Spleen (tissue), 11 donors: ENCODE measurements at regions not wholly inside any gene's neighbourhood (a gene's known extent, or its start where the extent isn't known, plus 50 kb on each side); places are given as distances from the start of the nearest gene placed in this dataset.
"Not testable (repeated sequence)": the region's sequence is repeated elsewhere in the genome, so short reads cannot be mapped to it uniquely, and the experiment has no call there.

ENCODE experiments used
- DNase-seq: peaks from one replicate; pipeline ENCODE4 v3.0.0-alpha.2; 2020
- H3K27ac ChIP-seq, 8 donors: fragments of 200-600 bp; sonication (generic) in 7 of 8; 1 replicate in 4 of 8; 2 replicates in 4 of 8; pipeline versions ENCODE4 v1.5.0 to v1.8.0; 2016 to 2021; ENCODE audit warnings: inconsistent platforms in 4 of 8, mild to moderate bottlenecking in 4 of 8, moderate library complexity in 1 of 8
- H3K27me3 ChIP-seq, 7 donors: fragments of 200-600 bp; sonication (generic) in 6 of 7; replicated peaks in 1 of 7; 1 replicate in 4 of 7; 2 replicates in 3 of 7; pipeline versions ENCODE4 v1.5.0 to v1.8.0; 2016 to 2021; ENCODE audit warnings: inconsistent platforms in 3 of 7, mild to moderate bottlenecking in 1 of 7
- H3K36me3 ChIP-seq, 6 donors: fragments of 200-600 bp; sonication (generic) in 5 of 6; 1 replicate in 4 of 6; 2 replicates in 2 of 6; pipeline versions ENCODE4 v1.5.0 to v1.8.0; 2016 to 2021; ENCODE audit warnings: inconsistent platforms in 2 of 6
- H3K4me1 ChIP-seq, 6 donors: fragments of 200-600 bp; sonication (generic) in 5 of 6; 1 replicate in 3 of 6; 2 replicates in 3 of 6; pipeline versions ENCODE4 v1.5.0 to v1.8.0; 2016 to 2021; ENCODE audit warnings: inconsistent platforms in 3 of 6
- H3K4me3 ChIP-seq, 8 donors: fragments of 200-600 bp; sonication (generic) in 7 of 8; 1 replicate in 4 of 8; 2 replicates in 4 of 8; pipeline versions ENCODE4 v1.5.0 to v1.8.0; 2016 to 2021; ENCODE audit warnings: inconsistent platforms in 4 of 8, mild to moderate bottlenecking in 4 of 8, moderate library complexity in 2 of 8
- H3K9me3 ChIP-seq, 8 donors: fragments of 200-600 bp; sonication (generic) in 7 of 8; 1 replicate in 4 of 8; 2 replicates in 4 of 8; pipeline versions ENCODE4 v1.5.0 to v1.8.0; 2016 to 2021; ENCODE audit warnings: inconsistent platforms in 4 of 8
- POLR2A ChIP-seq, 3 donors: fragments of 450-650 bp; IDR thresholded peaks; one replicate each; pipeline ENCODE4 v1.5.1; 2017; ENCODE audit warnings: antibody characterized with exemption in 3 of 3, mild to moderate bottlenecking in 1 of 3
- POLR2AphosphoS5 ChIP-seq, 3 donors: sonication (generic); formaldehyde crosslinking; IDR thresholded peaks; one replicate each; pipeline ENCODE4 v1.5.1; 2017; ENCODE audit warnings: antibody characterized with exemption in 3 of 3
- WGBS, 5 donors: extraction: QIAGEN DNeasy Blood & Tissue Kit in 3 of 5; methylation state at CpG; one replicate each; pipeline versions ENCODE4 v1.1.5 to v1.1.7; 2013 to 2018; 5-methylcytosine and 5-hydroxymethylcytosine counted together
- intact Hi-C: fragments of 100-400 bp; cut with DNase I; formaldehyde crosslinking; loops from one replicate; pipeline ENCODE4 v1.15.0; 2023; ENCODE audit warnings: low total_unique reads
- donor health status: healthy with polysubstance abuse.
- donor health status: DM: no; HTN: no; CAD: no; lungs with moderate emphysema.
- donor health status: DM: no; HTN: no; CAD: no.
- donor health status: Bipolar disorder and iron deficiency.
- donor health status: healthy.
- donor health status: DM: no; HTN: no; CAD: no.
- donor health status: DM: yes; HTN: yes; CAD: no.

DNA sequence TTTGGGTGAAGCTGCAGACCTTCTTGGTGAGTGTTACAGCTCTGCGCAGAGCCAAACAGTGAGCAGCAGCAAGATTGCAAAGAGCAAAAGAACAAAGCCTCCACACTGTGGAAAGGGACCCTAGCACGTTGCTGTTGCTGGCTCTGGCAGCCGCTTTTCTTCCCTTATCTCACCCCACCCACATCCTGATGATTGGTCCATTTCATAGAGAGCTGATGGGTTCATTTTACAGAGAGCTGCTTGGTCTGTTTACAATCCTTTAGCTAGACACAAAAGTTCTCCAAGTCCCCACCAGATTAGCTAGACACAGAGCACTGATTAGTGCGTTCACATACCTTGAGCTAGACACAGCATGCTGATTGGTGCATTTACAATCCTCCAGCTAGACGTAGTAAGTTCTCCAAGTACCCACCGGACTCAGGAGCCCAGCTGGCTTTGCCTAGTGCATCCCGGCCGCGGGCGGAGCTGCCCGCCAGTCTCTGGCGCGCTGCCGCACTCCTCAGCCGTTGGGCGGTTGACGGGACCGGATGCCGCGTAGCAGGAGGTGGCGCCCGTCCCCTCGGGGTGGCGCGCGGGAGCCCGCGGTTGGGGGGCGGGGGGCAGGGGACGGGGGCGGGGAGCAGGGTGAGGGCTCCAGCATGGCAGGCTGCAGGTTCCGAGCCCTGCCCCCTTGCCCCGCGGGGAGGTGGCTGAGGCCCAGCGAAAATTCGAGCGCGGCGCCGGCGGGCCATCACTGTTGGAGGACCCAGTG is 201.4 kb upstream of the C1QTNF3 start:
- Histone ChIP-seq H3K27ac (peak overlapping the region; percentile 57 to 93 (median 88)), H3K4me1 (peaks cover 0 to 17% (median 2%) of the 10 kb centered on the region in 6 donors), H3K4me3 (peak overlapping the region in 7 of 8 donors; percentile 38 to 73 (median 55))
- H3K27me3 ChIP-seq, H3K9me3 ChIP-seq, H3K36me3 ChIP-seq, intact Hi-C loops: not testable (repeated sequence)
- peak; percentile 94 for DNase-seq
- TF ChIP-seq POLR2A (IDR thresholded peaks at IDR 0.05) (peak in 1 of 3 donors; percentile 26), POLR2AphosphoS5 (IDR thresholded peaks at IDR 0.05) (peak; percentile 54 to 80 (median 68))
- 0% methylated on average over 3 to 29 of the region's 41 CpGs for WGBS, 5 donors

DNA sequence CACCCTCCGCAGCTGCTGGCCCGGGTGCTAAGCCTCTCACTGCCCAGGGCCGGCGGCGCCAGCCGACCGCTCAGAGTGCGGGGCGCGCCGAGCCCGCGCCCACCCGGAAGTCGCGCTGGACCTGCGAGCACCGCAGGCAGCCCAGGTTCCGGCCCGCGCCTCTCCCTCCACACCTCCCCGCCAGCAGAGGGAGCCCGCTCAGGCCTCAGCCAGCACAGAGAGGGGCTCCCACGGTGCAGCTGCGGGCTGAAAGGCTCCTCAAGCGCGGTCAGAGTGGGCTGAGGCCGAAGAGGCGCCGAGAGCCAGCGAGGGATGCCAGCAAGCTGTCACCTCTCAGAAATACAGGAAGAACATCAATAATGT is 202.0 kb upstream of the C1QTNF3 start:
- Histone ChIP-seq H3K27ac (peak overlapping the region; percentile 57 to 93 (median 88)), H3K4me3 (peak overlapping the region in 7 of 8 donors; percentile 38 to 73 (median 55)), H3K4me1 (peaks cover 0 to 17% (median 2%) of the 10 kb centered on the region in 6 donors)
- intact Hi-C loops, H3K27me3 ChIP-seq, H3K9me3 ChIP-seq, DNase-seq, H3K36me3 ChIP-seq: not testable (repeated sequence)
- WGBS, 5 donors, result 26% methylated on average over 15 of the region's 31 CpGs; no CpG with 5 or more reads in 4 of the 5 donors

DNA sequence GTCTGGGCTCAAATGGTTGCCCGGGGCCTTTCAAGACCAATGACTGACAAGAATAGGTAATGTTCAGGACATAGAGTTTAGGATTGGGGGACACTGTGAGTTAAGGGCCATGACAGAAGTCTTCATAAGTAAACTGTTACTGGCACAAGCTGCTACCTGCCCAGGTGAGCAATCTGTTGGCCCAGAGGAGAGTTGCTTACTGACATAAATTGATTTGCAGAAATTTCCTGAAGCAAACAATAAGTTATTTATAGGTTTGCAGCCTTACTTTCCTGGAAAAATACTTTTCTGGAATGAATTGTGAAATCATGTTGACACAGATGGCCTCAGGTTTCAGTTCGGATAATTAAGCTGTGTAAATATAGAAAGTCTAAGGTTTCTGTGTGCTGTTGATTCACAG is 202.8 kb upstream of the C1QTNF3 start:
- peaks cover 0 to 17% (median 2%) of the 10 kb centered on the region in 6 donors for H3K4me1 ChIP-seq
- 39 to 63% (median 61%) methylated on average over 2 of the region's 2 CpGs for WGBS, 5 donors
- H3K4me3 ChIP-seq, result peak overlapping the region in 2 of 8 donors; percentile 12 to 47
- H3K27ac ChIP-seq, result peak overlapping the region in 7 of 8 donors; percentile 13 to 71 (median 57)
- intact Hi-C loops, DNase-seq, H3K27me3 ChIP-seq, H3K36me3 ChIP-seq, H3K9me3 ChIP-seq: not testable (repeated sequence)

DNA sequence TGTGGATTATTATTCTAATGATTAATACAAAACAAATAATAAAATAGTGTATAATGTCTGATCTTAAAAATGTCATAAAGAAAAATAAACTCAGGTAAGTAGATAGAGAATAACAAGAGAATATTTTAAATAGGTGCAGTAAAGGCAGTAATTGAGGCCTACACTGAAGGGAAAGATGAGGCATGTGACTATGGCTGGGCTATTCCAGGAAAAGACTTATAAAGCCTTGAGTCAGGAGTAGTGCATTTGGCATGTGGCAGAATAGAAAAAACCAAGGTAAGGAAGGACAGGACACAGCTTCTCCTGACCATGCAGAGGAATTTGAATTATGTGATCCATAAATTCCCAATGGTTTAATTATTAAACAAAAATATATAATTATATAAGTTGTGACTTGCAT is 215.6 kb upstream of the C1QTNF3 start:
- H3K4me3 ChIP-seq, H3K36me3 ChIP-seq, H3K9me3 ChIP-seq, H3K27me3 ChIP-seq, H3K4me1 ChIP-seq, intact Hi-C loops, DNase-seq, H3K27ac ChIP-seq: not testable (repeated sequence)

DNA sequence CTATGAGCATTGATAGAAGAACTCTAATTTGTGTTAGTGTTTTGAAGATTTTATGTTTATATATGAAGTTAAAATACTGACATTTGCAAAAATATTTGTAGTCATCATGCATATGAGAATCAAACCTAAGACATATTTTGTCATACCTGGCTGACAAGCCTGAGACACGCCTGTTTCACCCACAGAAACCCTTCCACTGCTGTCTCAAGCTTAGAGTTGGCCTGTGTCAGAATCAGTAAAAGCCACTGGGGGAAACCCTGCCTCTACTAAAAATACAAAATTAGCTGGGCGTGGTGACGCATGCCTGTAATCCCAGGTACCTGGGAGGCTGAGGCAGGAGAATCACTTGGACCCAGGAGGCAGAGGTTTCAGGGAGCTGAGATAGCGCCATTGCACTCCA is 218.0 kb upstream of the C1QTNF3 start:
- H3K4me3 ChIP-seq, DNase-seq, H3K27me3 ChIP-seq, H3K27ac ChIP-seq, H3K4me1 ChIP-seq, H3K9me3 ChIP-seq, H3K36me3 ChIP-seq, intact Hi-C loops: not testable (repeated sequence)
- WGBS, 5 donors, result 55 to 64% (median 56%) methylated on average over 3 to 4 of the region's 4 CpGs

DNA sequence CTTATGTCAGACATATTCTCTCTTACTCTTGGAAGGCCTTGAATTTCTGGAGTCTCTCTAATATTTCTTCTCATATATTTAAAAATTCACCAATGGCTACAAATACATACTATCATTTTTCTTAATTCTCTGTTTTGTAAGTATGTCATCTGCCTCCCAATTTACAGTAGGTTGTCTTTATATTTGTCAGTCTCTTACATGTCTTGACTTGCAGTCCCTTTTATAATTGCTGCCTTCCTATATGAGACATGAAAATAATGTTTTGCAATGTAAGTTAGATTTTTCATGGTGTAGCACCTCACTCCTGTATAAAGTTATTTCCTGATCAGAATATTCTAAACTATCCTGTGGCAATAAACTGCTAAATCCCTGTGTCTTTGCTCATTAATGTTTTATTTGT is 223.1 kb upstream of the C1QTNF3 start:
- H3K4me3 ChIP-seq, intact Hi-C loops, H3K4me1 ChIP-seq, H3K9me3 ChIP-seq, H3K36me3 ChIP-seq, H3K27me3 ChIP-seq, H3K27ac ChIP-seq, DNase-seq: not testable (repeated sequence)

DNA sequence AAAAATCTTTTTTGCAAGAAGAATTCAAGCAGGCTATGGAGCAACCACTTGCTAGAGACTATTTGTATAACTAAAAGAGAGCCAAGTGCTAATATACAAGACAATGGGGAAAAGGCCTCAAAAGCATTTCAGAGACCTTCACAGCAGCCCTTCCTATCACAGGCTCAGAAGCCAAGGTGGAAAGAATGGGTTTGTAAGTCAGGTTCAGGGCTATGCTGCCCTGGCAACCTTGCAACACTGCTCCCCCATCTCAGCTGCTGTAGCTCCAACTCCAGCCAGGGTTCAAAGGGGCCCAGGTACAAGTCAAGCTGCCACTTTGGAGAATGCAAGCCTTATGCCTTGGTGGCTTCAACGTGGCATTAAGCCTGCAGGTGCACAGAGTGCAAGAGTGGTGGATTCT is 253.7 kb upstream of the C1QTNF3 start:
- H3K4me3 ChIP-seq, H3K9me3 ChIP-seq, intact Hi-C loops, DNase-seq, H3K27ac ChIP-seq, H3K4me1 ChIP-seq, H3K36me3 ChIP-seq, H3K27me3 ChIP-seq: not testable (repeated sequence)
- 31 to 58% (median 46%) methylated on average over 1 of the region's 1 CpG for WGBS, 5 donors

DNA sequence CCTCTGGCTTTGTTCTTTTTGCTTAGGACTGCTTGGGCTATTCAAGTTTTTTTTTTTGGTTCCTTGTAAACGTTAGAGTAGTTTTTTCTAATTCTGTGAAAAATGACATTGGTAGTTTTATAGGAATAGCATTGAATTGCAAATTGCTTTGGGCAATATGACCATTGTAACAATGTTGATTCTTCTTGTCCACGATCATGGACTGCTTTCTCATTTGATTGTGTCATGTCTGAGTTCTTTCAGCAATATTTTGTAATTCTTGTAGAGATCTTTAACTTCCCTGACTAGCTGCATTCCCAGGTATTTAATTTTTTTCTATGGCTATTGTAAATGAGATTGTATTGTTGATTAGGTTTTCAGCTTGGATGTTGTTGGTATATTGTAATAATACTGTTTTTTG is 286.2 kb upstream of the C1QTNF3 start:
- H3K4me1 ChIP-seq, H3K27me3 ChIP-seq, H3K9me3 ChIP-seq, intact Hi-C loops, H3K36me3 ChIP-seq, H3K4me3 ChIP-seq, DNase-seq, H3K27ac ChIP-seq: not testable (repeated sequence)
- WGBS, 5 donors, result 61 to 78% (median 72%) methylated on average over 2 of the region's 2 CpGs

DNA sequence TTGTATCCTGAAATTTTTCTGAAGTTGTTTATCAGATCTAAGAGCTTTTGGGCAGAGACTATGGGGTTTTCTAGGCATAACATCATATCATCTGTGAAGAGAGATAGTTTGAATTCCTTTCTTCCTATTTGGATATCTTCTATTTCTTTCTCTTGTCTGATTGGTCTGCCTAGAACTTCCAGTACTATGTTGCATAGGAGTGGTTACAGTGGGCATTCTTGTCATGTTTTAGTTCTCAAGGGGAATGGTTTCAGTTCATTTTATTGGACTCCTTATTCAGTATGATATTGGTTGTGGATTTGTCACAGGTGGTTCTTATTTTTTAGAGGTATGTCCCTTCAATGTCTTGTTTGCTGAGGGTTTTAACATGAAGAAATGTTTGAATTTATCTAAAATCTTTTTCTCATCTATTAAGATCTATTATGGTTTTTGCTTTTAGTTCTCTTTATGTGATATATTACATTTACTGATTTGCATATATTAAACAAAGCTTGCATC is 286.6 kb upstream of the C1QTNF3 start:
- H3K36me3 ChIP-seq, H3K27me3 ChIP-seq, H3K9me3 ChIP-seq, H3K27ac ChIP-seq, DNase-seq, H3K4me1 ChIP-seq, H3K4me3 ChIP-seq, intact Hi-C loops: not testable (repeated sequence)

DNA sequence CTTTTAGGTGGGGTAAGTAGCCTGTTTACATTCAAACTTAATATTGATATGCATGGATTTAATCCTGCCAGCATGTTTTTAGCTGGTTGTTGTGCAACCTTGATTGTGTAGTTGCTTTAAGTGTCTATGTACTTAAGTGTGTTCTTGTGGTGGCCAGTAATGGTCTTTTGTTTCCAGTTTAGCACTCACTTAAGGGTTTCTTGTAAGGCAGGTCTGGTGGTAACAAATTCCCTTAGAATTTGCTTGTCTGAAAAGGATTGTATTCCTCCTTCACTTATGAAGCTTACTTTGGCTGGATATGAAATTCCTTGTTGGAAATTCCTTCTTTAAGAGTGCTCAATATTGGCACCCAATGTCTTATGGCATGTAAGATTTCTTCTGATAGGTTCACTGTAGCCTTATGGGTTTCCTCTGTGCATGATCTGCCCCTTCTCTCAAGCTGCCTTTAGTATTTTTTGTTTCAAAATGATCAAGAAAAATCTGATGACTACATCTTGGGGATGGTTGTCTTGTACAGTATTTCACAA is 289.0 kb upstream of the C1QTNF3 start:
- H3K4me3 ChIP-seq, H3K27me3 ChIP-seq, H3K36me3 ChIP-seq, intact Hi-C loops, H3K27ac ChIP-seq, DNase-seq, H3K4me1 ChIP-seq, H3K9me3 ChIP-seq: not testable (repeated sequence)

DNA sequence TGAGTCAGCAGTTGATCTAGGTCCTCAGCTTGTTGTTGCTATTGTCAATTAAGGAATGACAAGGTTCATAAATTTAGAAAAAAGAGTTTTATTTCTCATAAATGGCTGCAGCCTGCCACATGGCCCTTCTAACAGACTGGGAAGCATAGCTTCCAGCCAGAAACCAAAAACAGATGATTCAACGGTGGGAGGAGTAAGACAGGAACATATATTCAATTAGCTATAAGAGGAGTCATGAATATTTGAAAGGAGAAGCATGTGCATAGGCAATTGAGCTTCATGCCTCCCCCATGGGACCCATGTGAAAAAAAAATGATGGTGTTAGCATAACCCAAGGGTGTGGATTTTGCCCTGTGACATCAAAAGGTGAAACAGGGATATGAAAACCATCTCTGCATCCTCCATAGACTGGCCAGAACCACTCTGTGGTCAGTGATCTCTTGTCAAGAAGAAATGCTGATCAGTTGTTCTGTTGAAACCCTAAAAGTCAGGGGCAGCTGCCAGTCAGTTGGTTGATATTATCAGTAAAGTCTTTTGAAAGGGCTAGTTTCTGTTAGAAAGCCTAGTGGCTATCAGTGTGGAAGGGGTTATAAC is 296.5 kb upstream of the C1QTNF3 start:
- H3K4me3 ChIP-seq, H3K4me1 ChIP-seq, intact Hi-C loops, H3K27me3 ChIP-seq, DNase-seq, H3K36me3 ChIP-seq, H3K27ac ChIP-seq, H3K9me3 ChIP-seq: not testable (repeated sequence)
- WGBS, 5 donors, result 55 to 81% (median 73%) methylated on average over 1 of the region's 1 CpG
